ENCODE measurements at regions not wholly inside any gene's neighbourhood (a gene's known extent, or its start where the extent isn't known, plus 50 kb on each side); places are given as distances from the start of the nearest gene placed in this dataset.
"Not testable (repeated sequence)": the region's sequence is repeated elsewhere in the genome, so short reads cannot be mapped to it uniquely, and the experiment has no call there.

GRCh38 chr6:84837068-84837866 lies 72.9 kb upstream of the TBX18 start:
- H3K18ac ChIP-seq (ENCODE audit: low read depth, low read length); H2BK5ac ChIP-seq (ENCODE audit: low read depth, low read length, poor library complexity, severe bottlenecking); intact Hi-C loops (cut with micrococcal nuclease); H3K9ac ChIP-seq (ENCODE audit: low read depth, low read length); H3K56ac ChIP-seq (ENCODE audit: extremely low read depth, insufficient read depth, low read length); H3K27ac ChIP-seq (ENCODE audit: insufficient read depth, low read length); H3K79me1 ChIP-seq (ENCODE audit: low read depth in 1 of 2, low read length in 2 of 2); CTCF ChIA-PET; H4K91ac ChIP-seq (ENCODE audit: insufficient read depth, low read depth, low read length); H3K9me3 ChIP-seq (ENCODE audit: control insufficient read depth, insufficient read depth, low read length); H3K9me1 ChIP-seq (ENCODE audit: insufficient read depth, low read length); H3K4me1 ChIP-seq (ENCODE audit: control insufficient read depth, insufficient read depth, low read length); H3K36me3 ChIP-seq (ENCODE audit: control insufficient read depth, insufficient read depth, low read length); H3K4me3 ChIP-seq (ENCODE audit: insufficient read depth, low read depth, low read length); H2BK20ac ChIP-seq (ENCODE audit: low read depth, low read length); H4K8ac ChIP-seq (ENCODE audit: low read depth in 2 of 2, low read length in 2 of 2); BruUV-seq (replicated peaks); H2AK9ac ChIP-seq (replicated peaks; ENCODE audit: low read depth, low read length, poor library complexity); H2AK5ac ChIP-seq (ENCODE audit: low read depth, low read length); H4K20me1 ChIP-seq (ENCODE audit: insufficient read depth, low read length); H3K14ac ChIP-seq (replicated peaks; ENCODE audit: low read depth, low read length); in situ Hi-C loops (cut with MboI; ENCODE audit: low sequenced_read_pairs); DNase-seq; H3K4me2 ChIP-seq (ENCODE audit: low read depth, low read length); H2BK15ac ChIP-seq (ENCODE audit: low read depth, low read length); POLR2A ChIA-PET (ENCODE audit: unreplicated experiment); H3K27me3 ChIP-seq (ENCODE audit: control insufficient read depth, insufficient read depth, low read length); ATAC-seq (ENCODE audit: low read depth); H4K5ac ChIP-seq (ENCODE audit: low read depth, low read length); H3K23ac ChIP-seq (ENCODE audit: low read depth, low read length); dilution Hi-C loops (cut with HindIII; ENCODE audit: low sequenced_read_pairs, unreplicated experiment); H2BK120ac ChIP-seq (ENCODE audit: low read depth, low read length); H3K4ac ChIP-seq (ENCODE audit: low read depth, low read length); H2AFZ ChIP-seq (replicated peaks; ENCODE audit: low read length, poor library complexity): not testable (repeated sequence)
- WGBS, 2 experiments (ENCODE audit: extremely low coverage in 2 of 2, insufficient read length in 1 of 2), result no CpG with 5 or more reads among the region's 5 CpGs

All from IMR-90 (cell line).